GM23338 (cell line): ENCODE measurements at regions not wholly inside any gene's neighbourhood (a gene's known extent, or its start where the extent isn't known, plus 50 kb on each side); places are given as distances from the start of the nearest gene placed in this dataset.

Experiments
- ATAC-seq: fragments of 200-7000 bp; cut with Tn5 transposase; 3 replicates; pipeline ENCODE4 v1.9.1; 2020
- DNase-seq: peaks from one replicate; pipeline ENCODE4 v3.0.0-alpha.2; 2015; ENCODE audit warnings: low spot score
- H2AFZ ChIP-seq: fragments of 200-600 bp; sonication (generic); 2 replicates; pipeline ENCODE4 v1.8.0; 2016; ENCODE audit warnings: antibody characterized with exemption, mild to moderate bottlenecking, moderate library complexity
- H3F3A ChIP-seq: fragments of 200-600 bp; sonication (generic); replicated peaks from 2 replicates; pipeline ENCODE4 v1.8.0; 2017; ENCODE audit warnings: antibody characterized with exemption, mixed run types, low read depth
- H3K27ac ChIP-seq: fragments of 200-600 bp; sonication (generic); 2 replicates; pipeline ENCODE4 v1.6.1; 2016; ENCODE audit warnings: low read depth
- H3K27me3 ChIP-seq: fragments of 200-600 bp; sonication (generic); 2 replicates; pipeline ENCODE4 v1.8.0; 2016; ENCODE audit warnings: mild to moderate bottlenecking, mixed run types, moderate library complexity; ENCODE audit not compliant: insufficient read depth
- H3K36me3 ChIP-seq: fragments of 200-600 bp; sonication (generic); 2 replicates; pipeline ENCODE4 v1.8.0; 2016; ENCODE audit warnings: mild to moderate bottlenecking; ENCODE audit not compliant: insufficient read depth
- H3K4me1 ChIP-seq: fragments of 200-600 bp; sonication (generic); 2 replicates; pipeline ENCODE4 v1.8.0; 2016; ENCODE audit warnings: mild to moderate bottlenecking, moderate library complexity; ENCODE audit not compliant: insufficient read depth
- H3K4me2 ChIP-seq: fragments of 200-600 bp; sonication (generic); 2 replicates; pipeline ENCODE4 v1.7.1; 2017; ENCODE audit warnings: mixed run types
- H3K4me3 ChIP-seq: fragments of 200-600 bp; sonication (generic); 2 replicates; pipeline ENCODE4 v1.6.1; 2016; ENCODE audit warnings: mixed run types
- H3K79me2 ChIP-seq: fragments of 200-600 bp; sonication (generic); replicated peaks from 2 replicates; pipeline ENCODE4 v1.8.0; 2017; ENCODE audit warnings: mild to moderate bottlenecking; ENCODE audit not compliant: insufficient read depth
- H3K9me2 ChIP-seq: fragments of 200-600 bp; sonication (generic); 2 replicates; pipeline ENCODE4 v1.8.0; 2017; ENCODE audit not compliant: insufficient read depth
- H4K20me1 ChIP-seq: fragments of 200-600 bp; sonication (generic); replicated peaks from 2 replicates; pipeline ENCODE4 v1.8.0; 2017; ENCODE audit warnings: mild to moderate bottlenecking; ENCODE audit not compliant: insufficient read depth
- H3K27ac Mint-ChIP-seq: 2 replicates; pipeline ENCODE4 v1.8.0; 2020; ENCODE audit warnings: inconsistent platforms, mild to moderate bottlenecking, moderate library complexity, mixed read lengths
- H3K27me3 Mint-ChIP-seq: 3 replicates; pipeline ENCODE4 v1.8.0; 2022; ENCODE audit warnings: low read depth, mild to moderate bottlenecking, moderate library complexity, mixed read lengths, inconsistent platforms; ENCODE audit not compliant: insufficient read depth, poor library complexity
- H3K36me3 Mint-ChIP-seq: 3 replicates; pipeline ENCODE4 v1.8.0; 2021; ENCODE audit warnings: low read depth, mild to moderate bottlenecking, inconsistent platforms, moderate library complexity, mixed read lengths
- H3K4me1 Mint-ChIP-seq: 3 replicates; pipeline ENCODE4 v1.8.0; 2020; ENCODE audit warnings: mild to moderate bottlenecking, inconsistent platforms, mixed read lengths
- H3K4me3 Mint-ChIP-seq: 3 replicates; pipeline ENCODE4 v1.8.0; 2021; ENCODE audit warnings: moderate library complexity, mild to moderate bottlenecking, inconsistent platforms, mixed read lengths
- H3K9me3 Mint-ChIP-seq: 3 replicates; pipeline ENCODE4 v1.8.0; 2020; ENCODE audit warnings: moderate library complexity, mild to moderate bottlenecking, inconsistent platforms, mixed read lengths
- ETS1 ChIP-seq: IDR thresholded peaks from 2 replicates; pipeline ENCODE4 v1.6.1; 2016; ENCODE audit warnings: antibody characterized with exemption
- NANOG ChIP-seq: IDR thresholded peaks from 2 replicates; pipeline ENCODE4 v1.6.1; 2016; ENCODE audit warnings: antibody characterized with exemption, borderline replicate concordance
- POLR2AphosphoS5 ChIP-seq: IDR thresholded peaks from 2 replicates; pipeline ENCODE4 v1.6.1; 2016; ENCODE audit warnings: antibody characterized with exemption, low read depth
- STAT1 ChIP-seq: IDR thresholded peaks from one replicate; pipeline ENCODE4 v1.6.1; 2016; ENCODE audit warnings: antibody characterized with exemption; ENCODE audit not compliant: unreplicated experiment
- ZNF114 ChIP-seq: fragments of 250-450 bp; sonication (Bioruptor Pico); IDR thresholded peaks from 2 replicates; pipeline ENCODE4 v1.5.0; 2020; ENCODE audit warnings: mild to moderate bottlenecking, moderate library complexity
- ZNF331 ChIP-seq: fragments of 250-450 bp; sonication (Bioruptor Pico); IDR thresholded peaks from 2 replicates; pipeline ENCODE4 v1.5.0; 2020; ENCODE audit warnings: low read depth, mild to moderate bottlenecking, moderate library complexity
- TF ChIP-seq, protein P1 (sequence below): IDR thresholded peaks from one replicate; pipeline ENCODE4 v1.6.1; 2018; ENCODE audit warnings: antibody characterized with exemption; ENCODE audit not compliant: unreplicated experiment
- TF ChIP-seq, protein P2 (sequence below), 2 experiments: fragments of 200-600 bp in 1 of 2; sonication (generic) in 1 of 2; conservative IDR thresholded peaks; 2 replicates each; pipeline versions ENCODE4 v1.5.1 to v1.6.1; 2016 to 2017; ENCODE audit warnings: antibody characterized with exemption in 2 of 2, low read depth in 2 of 2, mild to moderate bottlenecking in 2 of 2, moderate library complexity in 1 of 2
- TF ChIP-seq, protein P3 (sequence below): fragments of 250-450 bp; sonication (Bioruptor Pico); IDR thresholded peaks from 2 replicates; pipeline ENCODE4 v1.5.0; 2020; ENCODE audit warnings: mild to moderate bottlenecking, moderate library complexity

DNA sequence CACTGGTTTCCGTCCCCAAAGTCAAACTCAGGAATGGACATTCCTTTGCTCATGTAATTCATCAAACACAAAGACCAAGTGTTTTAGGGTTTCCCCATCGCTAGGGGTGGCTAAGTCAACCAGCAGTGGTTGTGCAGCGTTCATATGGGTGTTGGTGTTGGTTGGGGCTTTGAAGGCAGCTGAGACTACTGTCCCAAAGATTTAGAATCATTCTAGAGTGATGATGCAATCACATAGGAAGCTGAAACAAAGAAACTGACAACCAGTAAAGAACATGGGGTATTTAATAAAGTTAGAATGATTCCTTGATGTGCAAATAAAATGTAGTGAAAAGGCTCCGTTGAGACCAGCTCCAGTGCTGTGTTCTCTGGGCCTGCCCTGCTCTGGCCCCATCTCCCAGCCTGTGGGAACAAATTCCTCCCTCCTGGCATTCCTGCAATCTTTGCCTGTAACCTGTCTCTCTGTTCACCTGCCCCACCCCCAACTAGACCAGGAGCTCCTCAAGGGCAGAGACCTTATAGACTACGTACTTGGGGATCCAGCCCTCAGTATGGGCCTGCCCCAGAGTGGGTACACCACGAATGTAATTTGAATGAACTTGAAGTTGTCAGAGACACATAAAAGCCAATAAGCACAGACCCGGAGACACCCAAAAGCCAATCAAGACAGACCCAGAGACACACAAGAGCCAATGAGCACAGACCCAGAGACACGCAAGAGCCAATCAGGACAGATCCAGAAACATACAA, 191.7 kb upstream of the TWIST2 start (continued):
- TF ChIP-seq STAT1, result no peak
- TF ChIP-seq ETS1, result no peak
- TF ChIP-seq, protein P1, sequence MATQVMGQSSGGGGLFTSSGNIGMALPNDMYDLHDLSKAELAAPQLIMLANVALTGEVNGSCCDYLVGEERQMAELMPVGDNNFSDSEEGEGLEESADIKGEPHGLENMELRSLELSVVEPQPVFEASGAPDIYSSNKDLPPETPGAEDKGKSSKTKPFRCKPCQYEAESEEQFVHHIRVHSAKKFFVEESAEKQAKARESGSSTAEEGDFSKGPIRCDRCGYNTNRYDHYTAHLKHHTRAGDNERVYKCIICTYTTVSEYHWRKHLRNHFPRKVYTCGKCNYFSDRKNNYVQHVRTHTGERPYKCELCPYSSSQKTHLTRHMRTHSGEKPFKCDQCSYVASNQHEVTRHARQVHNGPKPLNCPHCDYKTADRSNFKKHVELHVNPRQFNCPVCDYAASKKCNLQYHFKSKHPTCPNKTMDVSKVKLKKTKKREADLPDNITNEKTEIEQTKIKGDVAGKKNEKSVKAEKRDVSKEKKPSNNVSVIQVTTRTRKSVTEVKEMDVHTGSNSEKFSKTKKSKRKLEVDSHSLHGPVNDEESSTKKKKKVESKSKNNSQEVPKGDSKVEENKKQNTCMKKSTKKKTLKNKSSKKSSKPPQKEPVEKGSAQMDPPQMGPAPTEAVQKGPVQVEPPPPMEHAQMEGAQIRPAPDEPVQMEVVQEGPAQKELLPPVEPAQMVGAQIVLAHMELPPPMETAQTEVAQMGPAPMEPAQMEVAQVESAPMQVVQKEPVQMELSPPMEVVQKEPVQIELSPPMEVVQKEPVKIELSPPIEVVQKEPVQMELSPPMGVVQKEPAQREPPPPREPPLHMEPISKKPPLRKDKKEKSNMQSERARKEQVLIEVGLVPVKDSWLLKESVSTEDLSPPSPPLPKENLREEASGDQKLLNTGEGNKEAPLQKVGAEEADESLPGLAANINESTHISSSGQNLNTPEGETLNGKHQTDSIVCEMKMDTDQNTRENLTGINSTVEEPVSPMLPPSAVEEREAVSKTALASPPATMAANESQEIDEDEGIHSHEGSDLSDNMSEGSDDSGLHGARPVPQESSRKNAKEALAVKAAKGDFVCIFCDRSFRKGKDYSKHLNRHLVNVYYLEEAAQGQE, result no peak

DNA sequence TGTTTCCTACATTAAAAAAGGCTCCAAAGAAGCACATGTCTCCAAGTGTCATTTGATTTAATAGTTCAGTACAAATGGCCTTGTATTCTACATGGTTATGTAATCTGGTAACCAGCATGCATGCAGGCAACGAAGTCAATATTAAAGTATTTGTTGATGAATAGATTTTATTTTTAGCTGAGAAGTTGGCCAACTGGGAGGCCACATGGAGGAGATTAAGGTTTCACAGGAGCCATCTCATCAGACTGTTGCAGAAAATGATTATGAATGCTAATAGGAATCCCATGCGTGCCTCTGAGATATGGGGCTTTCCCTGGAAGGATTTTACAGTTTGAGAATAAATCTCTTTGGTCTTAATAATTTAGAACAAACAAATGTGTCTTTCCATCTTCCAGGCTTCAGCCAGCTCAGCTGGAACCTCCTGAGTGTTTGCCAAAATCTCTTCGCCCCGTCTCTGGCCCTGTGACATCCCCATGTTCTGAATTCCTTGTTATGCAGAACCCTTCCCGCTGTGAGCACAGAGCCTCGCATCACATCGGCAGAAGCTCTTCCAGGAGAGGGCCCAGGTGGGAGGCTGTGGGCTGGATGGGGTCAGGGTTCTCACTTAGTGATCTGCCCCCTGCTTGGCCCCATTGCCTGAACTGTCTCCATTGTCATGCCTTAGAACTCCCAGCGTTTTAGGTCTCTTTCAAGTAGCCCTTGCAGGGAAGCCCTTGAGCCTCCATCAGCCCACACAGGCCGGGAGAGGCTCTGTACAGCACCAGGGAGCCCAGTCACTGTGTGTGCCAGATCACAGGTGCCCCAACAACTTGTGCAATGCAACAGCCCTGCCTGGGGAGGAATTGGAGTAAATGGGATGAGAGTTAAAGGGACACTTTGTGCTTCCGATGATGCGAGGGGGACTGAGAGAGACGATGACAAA, 190.5 kb upstream of the TWIST2 start:
- 0 out of 2 replicates have a peak overlapping the region, but pooled peaks have one; percentile 19 for H3K4me2 ChIP-seq
- no peak overlapping the region for H3K27ac ChIP-seq
- no peaks in the 10 kb centered on the region for H4K20me1 ChIP-seq
- no peak overlapping the region for H3K4me3 ChIP-seq
- H3K36me3 ChIP-seq, result no peaks in the 10 kb centered on the region
- peaks cover 16% of the 10 kb centered on the region for H3K27me3 Mint-ChIP-seq
- peaks cover 9% of the 10 kb centered on the region for H3K9me3 Mint-ChIP-seq
- H3K27ac Mint-ChIP-seq, result peak overlapping the region; percentile 76; the same call in 1 of the 2 replicates
- peaks cover 39% of the 10 kb centered on the region for H3K4me1 Mint-ChIP-seq
- no peak overlapping the region for H2AFZ ChIP-seq
- H3K4me3 Mint-ChIP-seq, result peak overlapping the region; percentile 32; the same call in 2 of the 3 replicates
- peak; percentile 81 for DNase-seq
- peak; percentile 98 for ATAC-seq
- H3K4me1 ChIP-seq, result peaks cover 4% of the 10 kb centered on the region; the same call in 1 of the 2 replicates
- H3K36me3 Mint-ChIP-seq, result no peaks in the 10 kb centered on the region
- H3F3A ChIP-seq, result no peaks in the 10 kb centered on the region
- H3K79me2 ChIP-seq, result no peaks in the 10 kb centered on the region
- peaks cover 12% of the 10 kb centered on the region; the same call in 1 of the 2 replicates for H3K9me2 ChIP-seq
- no peaks in the 10 kb centered on the region for H3K27me3 ChIP-seq
- TF ChIP-seq, protein P2, sequence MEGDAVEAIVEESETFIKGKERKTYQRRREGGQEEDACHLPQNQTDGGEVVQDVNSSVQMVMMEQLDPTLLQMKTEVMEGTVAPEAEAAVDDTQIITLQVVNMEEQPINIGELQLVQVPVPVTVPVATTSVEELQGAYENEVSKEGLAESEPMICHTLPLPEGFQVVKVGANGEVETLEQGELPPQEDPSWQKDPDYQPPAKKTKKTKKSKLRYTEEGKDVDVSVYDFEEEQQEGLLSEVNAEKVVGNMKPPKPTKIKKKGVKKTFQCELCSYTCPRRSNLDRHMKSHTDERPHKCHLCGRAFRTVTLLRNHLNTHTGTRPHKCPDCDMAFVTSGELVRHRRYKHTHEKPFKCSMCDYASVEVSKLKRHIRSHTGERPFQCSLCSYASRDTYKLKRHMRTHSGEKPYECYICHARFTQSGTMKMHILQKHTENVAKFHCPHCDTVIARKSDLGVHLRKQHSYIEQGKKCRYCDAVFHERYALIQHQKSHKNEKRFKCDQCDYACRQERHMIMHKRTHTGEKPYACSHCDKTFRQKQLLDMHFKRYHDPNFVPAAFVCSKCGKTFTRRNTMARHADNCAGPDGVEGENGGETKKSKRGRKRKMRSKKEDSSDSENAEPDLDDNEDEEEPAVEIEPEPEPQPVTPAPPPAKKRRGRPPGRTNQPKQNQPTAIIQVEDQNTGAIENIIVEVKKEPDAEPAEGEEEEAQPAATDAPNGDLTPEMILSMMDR (conservative IDR thresholded peaks at IDR 0.05; ENCODE audit: low read depth in 2 of 2), result no peak
- TF ChIP-seq ZNF331 (no peak), NANOG (0 out of 2 replicates have a peak, but pooled peaks have one; percentile 14), POLR2AphosphoS5 (no peak), ZNF114 (peak; percentile 24; the same call in 1 of the 2 replicates)
- TF ChIP-seq, protein P3, sequence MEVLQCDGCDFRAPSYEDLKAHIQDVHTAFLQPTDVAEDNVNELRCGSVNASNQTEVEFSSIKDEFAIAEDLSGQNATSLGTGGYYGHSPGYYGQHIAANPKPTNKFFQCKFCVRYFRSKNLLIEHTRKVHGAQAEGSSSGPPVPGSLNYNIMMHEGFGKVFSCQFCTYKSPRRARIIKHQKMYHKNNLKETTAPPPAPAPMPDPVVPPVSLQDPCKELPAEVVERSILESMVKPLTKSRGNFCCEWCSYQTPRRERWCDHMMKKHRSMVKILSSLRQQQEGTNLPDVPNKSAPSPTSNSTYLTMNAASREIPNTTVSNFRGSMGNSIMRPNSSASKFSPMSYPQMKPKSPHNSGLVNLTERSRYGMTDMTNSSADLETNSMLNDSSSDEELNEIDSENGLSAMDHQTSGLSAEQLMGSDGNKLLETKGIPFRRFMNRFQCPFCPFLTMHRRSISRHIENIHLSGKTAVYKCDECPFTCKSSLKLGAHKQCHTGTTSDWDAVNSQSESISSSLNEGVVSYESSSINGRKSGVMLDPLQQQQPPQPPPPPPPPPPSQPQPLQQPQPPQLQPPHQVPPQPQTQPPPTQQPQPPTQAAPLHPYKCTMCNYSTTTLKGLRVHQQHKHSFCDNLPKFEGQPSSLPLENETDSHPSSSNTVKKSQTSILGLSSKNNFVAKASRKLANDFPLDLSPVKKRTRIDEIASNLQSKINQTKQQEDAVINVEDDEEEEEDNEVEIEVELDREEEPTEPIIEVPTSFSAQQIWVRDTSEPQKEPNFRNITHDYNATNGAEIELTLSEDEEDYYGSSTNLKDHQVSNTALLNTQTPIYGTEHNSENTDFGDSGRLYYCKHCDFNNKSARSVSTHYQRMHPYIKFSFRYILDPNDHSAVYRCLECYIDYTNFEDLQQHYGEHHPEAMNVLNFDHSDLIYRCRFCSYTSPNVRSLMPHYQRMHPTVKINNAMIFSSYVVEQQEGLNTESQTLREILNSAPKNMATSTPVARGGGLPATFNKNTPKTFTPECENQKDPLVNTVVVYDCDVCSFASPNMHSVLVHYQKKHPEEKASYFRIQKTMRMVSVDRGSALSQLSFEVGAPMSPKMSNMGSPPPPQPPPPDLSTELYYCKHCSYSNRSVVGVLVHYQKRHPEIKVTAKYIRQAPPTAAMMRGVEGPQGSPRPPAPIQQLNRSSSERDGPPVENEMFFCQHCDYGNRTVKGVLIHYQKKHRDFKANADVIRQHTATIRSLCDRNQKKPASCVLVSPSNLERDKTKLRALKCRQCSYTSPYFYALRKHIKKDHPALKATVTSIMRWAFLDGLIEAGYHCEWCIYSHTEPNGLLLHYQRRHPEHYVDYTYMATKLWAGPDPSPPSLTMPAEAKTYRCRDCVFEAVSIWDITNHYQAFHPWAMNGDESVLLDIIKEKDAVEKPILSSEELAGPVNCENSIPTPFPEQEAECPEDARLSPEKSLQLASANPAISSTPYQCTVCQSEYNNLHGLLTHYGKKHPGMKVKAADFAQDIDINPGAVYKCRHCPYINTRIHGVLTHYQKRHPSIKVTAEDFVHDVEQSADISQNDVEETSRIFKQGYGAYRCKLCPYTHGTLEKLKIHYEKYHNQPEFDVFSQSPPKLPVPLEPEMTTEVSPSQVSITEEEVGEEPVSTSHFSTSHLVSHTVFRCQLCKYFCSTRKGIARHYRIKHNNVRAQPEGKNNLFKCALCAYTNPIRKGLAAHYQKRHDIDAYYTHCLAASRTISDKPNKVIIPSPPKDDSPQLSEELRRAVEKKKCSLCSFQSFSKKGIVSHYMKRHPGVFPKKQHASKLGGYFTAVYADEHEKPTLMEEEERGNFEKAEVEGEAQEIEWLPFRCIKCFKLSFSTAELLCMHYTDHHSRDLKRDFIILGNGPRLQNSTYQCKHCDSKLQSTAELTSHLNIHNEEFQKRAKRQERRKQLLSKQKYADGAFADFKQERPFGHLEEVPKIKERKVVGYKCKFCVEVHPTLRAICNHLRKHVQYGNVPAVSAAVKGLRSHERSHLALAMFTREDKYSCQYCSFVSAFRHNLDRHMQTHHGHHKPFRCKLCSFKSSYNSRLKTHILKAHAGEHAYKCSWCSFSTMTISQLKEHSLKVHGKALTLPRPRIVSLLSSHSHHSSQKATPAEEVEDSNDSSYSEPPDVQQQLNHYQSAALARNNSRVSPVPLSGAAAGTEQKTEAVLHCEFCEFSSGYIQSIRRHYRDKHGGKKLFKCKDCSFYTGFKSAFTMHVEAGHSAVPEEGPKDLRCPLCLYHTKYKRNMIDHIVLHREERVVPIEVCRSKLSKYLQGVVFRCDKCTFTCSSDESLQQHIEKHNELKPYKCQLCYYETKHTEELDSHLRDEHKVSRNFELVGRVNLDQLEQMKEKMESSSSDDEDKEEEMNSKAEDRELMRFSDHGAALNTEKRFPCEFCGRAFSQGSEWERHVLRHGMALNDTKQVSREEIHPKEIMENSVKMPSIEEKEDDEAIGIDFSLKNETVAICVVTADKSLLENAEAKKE, result peak; percentile 99
